T-helper 1 cell treated with Interleukin-12 subunit alpha and Interleukin-12 subunit beta and Interleukin-4 antibody, amounts not matched to agents 30 μg/mL and 1 μg/mL, for 36 hours (primary cell): ENCODE measurements at regions not wholly inside any gene's neighbourhood (a gene's known extent, or its start where the extent isn't known, plus 50 kb on each side); places are given as distances from the start of the nearest gene placed in this dataset.
"Not testable (repeated sequence)": the region's sequence is repeated elsewhere in the genome, so short reads cannot be mapped to it uniquely, and the experiment has no call there.

ENCODE experiments used
- H3K27ac Mint-ChIP-seq: one replicate; pipeline ENCODE4 v1.8.0; 2021; ENCODE audit warnings: mild to moderate bottlenecking, mixed read lengths
- H3K27me3 Mint-ChIP-seq: one replicate; pipeline ENCODE4 v1.8.0; 2021; ENCODE audit warnings: low read depth, mixed read lengths
- H3K36me3 Mint-ChIP-seq: one replicate; pipeline ENCODE4 v1.8.0; 2021; ENCODE audit warnings: low read depth, mixed read lengths
- H3K4me1 Mint-ChIP-seq: one replicate; pipeline ENCODE4 v1.8.0; 2021; ENCODE audit warnings: low read depth, mixed read lengths
- H3K4me3 Mint-ChIP-seq: one replicate; pipeline ENCODE4 v1.8.0; 2021; ENCODE audit warnings: mild to moderate bottlenecking, moderate library complexity, mixed read lengths
- H3K9me3 Mint-ChIP-seq: one replicate; pipeline ENCODE4 v1.8.0; 2021; ENCODE audit warnings: mixed read lengths

- H3K4me3 Mint-ChIP-seq = no peak overlapping the region
- no peaks in the 10 kb centered on the region for H3K4me1 Mint-ChIP-seq
- H3K27ac Mint-ChIP-seq = no peak overlapping the region
- no peaks in the 10 kb centered on the region for H3K27me3 Mint-ChIP-seq
- no peaks in the 10 kb centered on the region for H3K9me3 Mint-ChIP-seq
- H3K36me3 Mint-ChIP-seq = peaks cover 2% of the 10 kb centered on the region
These were observed 88.8 kb upstream of the PRDX6 start for GRCh38 chr1:173388352-173388751.

GRCh38 chr1:173392895-173393658 is 84.1 kb upstream of the PRDX6 start:
- Mint-ChIP-seq H3K4me3 (no peak overlapping the region), H3K4me1 (no peaks in the 10 kb centered on the region), H3K27ac (no peak overlapping the region)

GRCh38 chr1:173393659-173394000 is 83.5 kb upstream of the PRDX6 start:
- H3K9me3 Mint-ChIP-seq = no peaks in the 10 kb centered on the region
- no peak overlapping the region for H3K27ac Mint-ChIP-seq
- no peaks in the 10 kb centered on the region for H3K36me3 Mint-ChIP-seq
- H3K4me3 Mint-ChIP-seq = no peak overlapping the region
- no peaks in the 10 kb centered on the region for H3K27me3 Mint-ChIP-seq
- no peaks in the 10 kb centered on the region for H3K4me1 Mint-ChIP-seq

More at GRCh38 chr1:173392895-173393658, 84.1 kb upstream of the PRDX6 start:
- no peaks in the 10 kb centered on the region for H3K36me3 Mint-ChIP-seq
- H3K27me3 Mint-ChIP-seq = no peaks in the 10 kb centered on the region
- H3K9me3 Mint-ChIP-seq = no peaks in the 10 kb centered on the region

GRCh38 chr1:173394813-173395212 is 82.3 kb upstream of the PRDX6 start:
- not testable (repeated sequence) for H3K9me3 Mint-ChIP-seq, H3K4me1 Mint-ChIP-seq, H3K4me3 Mint-ChIP-seq, H3K27me3 Mint-ChIP-seq, H3K27ac Mint-ChIP-seq, H3K36me3 Mint-ChIP-seq

- Mint-ChIP-seq H3K36me3 (no peaks in the 10 kb centered on the region), H3K4me1 (no peaks in the 10 kb centered on the region), H3K27ac (no peak overlapping the region), H3K4me3 (no peak overlapping the region), H3K27me3 (no peaks in the 10 kb centered on the region), H3K9me3 (no peaks in the 10 kb centered on the region)
These were observed 81.4 kb upstream of the PRDX6 start for GRCh38 chr1:173395762-173396161.

GRCh38 chr1:173400387-173400995 is 76.6 kb upstream of the PRDX6 start:
- H3K27me3 Mint-ChIP-seq = no peaks in the 10 kb centered on the region
- no peak overlapping the region for H3K27ac Mint-ChIP-seq
- H3K4me3 Mint-ChIP-seq = no peak overlapping the region
- H3K4me1 Mint-ChIP-seq = no peaks in the 10 kb centered on the region
- H3K36me3 Mint-ChIP-seq = peaks cover 2% of the 10 kb centered on the region
- no peaks in the 10 kb centered on the region for H3K9me3 Mint-ChIP-seq

- Mint-ChIP-seq H3K9me3 (no peaks in the 10 kb centered on the region), H3K36me3 (peaks cover 2% of the 10 kb centered on the region), H3K4me1 (peaks cover 8% of the 10 kb centered on the region), H3K4me3 (no peak overlapping the region), H3K27me3 (no peaks in the 10 kb centered on the region), H3K27ac (no peak overlapping the region)
These were observed 73.1 kb upstream of the PRDX6 start for GRCh38 chr1:173403996-173404395.

- Mint-ChIP-seq H3K9me3 (no peaks in the 10 kb centered on the region), H3K4me3 (no peak overlapping the region), H3K36me3 (peaks cover 2% of the 10 kb centered on the region), H3K27ac (no peak overlapping the region), H3K4me1 (peaks cover 11% of the 10 kb centered on the region), H3K27me3 (no peaks in the 10 kb centered on the region)
These were observed 71.9 kb upstream of the PRDX6 start for GRCh38 chr1:173405281-173405680.

- peaks cover 2% of the 10 kb centered on the region for H3K36me3 Mint-ChIP-seq
- H3K27me3 Mint-ChIP-seq = no peaks in the 10 kb centered on the region
- H3K9me3 Mint-ChIP-seq = no peaks in the 10 kb centered on the region
- peaks cover 16% of the 10 kb centered on the region for H3K4me1 Mint-ChIP-seq
- no peak overlapping the region for H3K27ac Mint-ChIP-seq
- no peak overlapping the region for H3K4me3 Mint-ChIP-seq
These were observed 71.3 kb upstream of the PRDX6 start for GRCh38 chr1:173405834-173406233.

GRCh38 chr1:173406783-173407230 is 70.3 kb upstream of the PRDX6 start:
- Mint-ChIP-seq H3K36me3 (peaks cover 1% of the 10 kb centered on the region), H3K27ac (peak overlapping the region; percentile 62), H3K4me1 (peaks cover 18% of the 10 kb centered on the region), H3K4me3 (no peak overlapping the region), H3K9me3 (no peaks in the 10 kb centered on the region), H3K27me3 (no peaks in the 10 kb centered on the region)

GRCh38 chr1:173407846-173408245 is 69.3 kb upstream of the PRDX6 start:
- H3K4me3 Mint-ChIP-seq = no peak overlapping the region
- no peaks in the 10 kb centered on the region for H3K9me3 Mint-ChIP-seq
- peaks cover 3% of the 10 kb centered on the region for H3K36me3 Mint-ChIP-seq
- peaks cover 18% of the 10 kb centered on the region for H3K4me1 Mint-ChIP-seq
- H3K27ac Mint-ChIP-seq = no peak overlapping the region
- H3K27me3 Mint-ChIP-seq = no peaks in the 10 kb centered on the region

GRCh38 chr1:173408886-173409285 is 68.2 kb upstream of the PRDX6 start:
- peaks cover 18% of the 10 kb centered on the region for H3K4me1 Mint-ChIP-seq
- H3K9me3 Mint-ChIP-seq = no peaks in the 10 kb centered on the region
- no peak overlapping the region for H3K27ac Mint-ChIP-seq
- H3K27me3 Mint-ChIP-seq = no peaks in the 10 kb centered on the region
- no peak overlapping the region for H3K4me3 Mint-ChIP-seq
- H3K36me3 Mint-ChIP-seq = peaks cover 5% of the 10 kb centered on the region

GRCh38 chr1:173409613-173410012 is 67.5 kb upstream of the PRDX6 start:
- no peaks in the 10 kb centered on the region for H3K27me3 Mint-ChIP-seq
- no peak overlapping the region for H3K4me3 Mint-ChIP-seq
- no peaks in the 10 kb centered on the region for H3K9me3 Mint-ChIP-seq
- no peak overlapping the region for H3K27ac Mint-ChIP-seq
- peaks cover 18% of the 10 kb centered on the region for H3K4me1 Mint-ChIP-seq
- H3K36me3 Mint-ChIP-seq = peaks cover 5% of the 10 kb centered on the region

- H3K27ac Mint-ChIP-seq = no peak overlapping the region
- H3K27me3 Mint-ChIP-seq = no peaks in the 10 kb centered on the region
- H3K4me3 Mint-ChIP-seq = no peak overlapping the region
- H3K4me1 Mint-ChIP-seq = peaks cover 18% of the 10 kb centered on the region
- no peaks in the 10 kb centered on the region for H3K9me3 Mint-ChIP-seq
- peaks cover 9% of the 10 kb centered on the region for H3K36me3 Mint-ChIP-seq
These were observed 66.9 kb upstream of the PRDX6 start for GRCh38 chr1:173410133-173410793.

- Mint-ChIP-seq H3K27me3 (no peaks in the 10 kb centered on the region), H3K4me3 (no peak overlapping the region), H3K9me3 (no peaks in the 10 kb centered on the region), H3K4me1 (peaks cover 20% of the 10 kb centered on the region), H3K27ac (no peak overlapping the region), H3K36me3 (peaks cover 9% of the 10 kb centered on the region)
These were observed 66.3 kb upstream of the PRDX6 start for GRCh38 chr1:173410794-173411236.
